ENCODE measurements at regions not wholly inside any gene's neighbourhood (a gene's known extent, or its start where the extent isn't known, plus 50 kb on each side); places are given as distances from the start of the nearest gene placed in this dataset.
"Not testable (repeated sequence)": the region's sequence is repeated elsewhere in the genome, so short reads cannot be mapped to it uniquely, and the experiment has no call there.

- no peak for DNase-seq
These were observed 272.8 kb downstream of the OLFM4 start for GRCh38 chr13:53301449-53301848.

GRCh38 chr13:53305419-53305818, 276.8 kb downstream of the OLFM4 start:
- DNase-seq, result not testable (repeated sequence)

- DNase-seq, result no peak
These were observed 282.2 kb downstream of the OLFM4 start for GRCh38 chr13:53310786-53311185.

- no peak for DNase-seq
These were observed 282.9 kb downstream of the OLFM4 start for GRCh38 chr13:53311561-53311960.

- no peak for DNase-seq
These were observed 292.7 kb downstream of the OLFM4 start for GRCh38 chr13:53321296-53321801.

- no peak for DNase-seq
These were observed 296.0 kb downstream of the OLFM4 start for GRCh38 chr13:53324656-53325055.

GRCh38 chr13:53326716-53327115, 298.1 kb downstream of the OLFM4 start:
- no peak for DNase-seq

GRCh38 chr13:53327680-53328315, 299.2 kb downstream of the OLFM4 start:
- no peak for DNase-seq

GRCh38 chr13:53336441-53337160, 308.0 kb downstream of the OLFM4 start:
- DNase-seq, result no peak

- no peak for DNase-seq
These were observed 310.1 kb downstream of the OLFM4 start for GRCh38 chr13:53338760-53339159.

- DNase-seq, result no peak
These were observed 312.0 kb downstream of the OLFM4 start for GRCh38 chr13:53340505-53341143.

GRCh38 chr13:53341144-53341510, 312.5 kb downstream of the OLFM4 start:
- DNase-seq, result no peak

GRCh38 chr13:53342623-53343360, 314.2 kb downstream of the OLFM4 start:
- no peak for DNase-seq

- DNase-seq, result no peak
These were observed 314.7 kb downstream of the OLFM4 start for GRCh38 chr13:53343361-53343744.

- no peak for DNase-seq
These were observed 322.4 kb downstream of the OLFM4 start for GRCh38 chr13:53351021-53351420.

- no peak for DNase-seq
These were observed 329.0 kb downstream of the OLFM4 start for GRCh38 chr13:53357582-53357981.

GRCh38 chr13:53368948-53369347, 340.3 kb downstream of the OLFM4 start:
- DNase-seq, result no peak

- no peak for DNase-seq
These were observed 350.9 kb downstream of the OLFM4 start for GRCh38 chr13:53379485-53379884.

GRCh38 chr13:53382008-53382407, 353.4 kb downstream of the OLFM4 start:
- no peak for DNase-seq

GRCh38 chr13:53398051-53398450, 369.4 kb downstream of the OLFM4 start:
- no peak for DNase-seq

- no peak for DNase-seq
These were observed 377.0 kb downstream of the OLFM4 start for GRCh38 chr13:53405616-53406015.

GRCh38 chr13:53408306-53408705, 379.7 kb downstream of the OLFM4 start:
- no peak for DNase-seq

GRCh38 chr13:53408847-53409568, 380.4 kb downstream of the OLFM4 start:
- DNase-seq, result no peak
